ENCODE measurements at regions not wholly inside any gene's neighbourhood (a gene's known extent, or its start where the extent isn't known, plus 50 kb on each side); places are given as distances from the start of the nearest gene placed in this dataset.
"Not testable (repeated sequence)": the region's sequence is repeated elsewhere in the genome, so short reads cannot be mapped to it uniquely, and the experiment has no call there.

GRCh38 chr22:16730894-16731293 is 94.3 kb downstream of the XKR3 start:
- H3K4me1 Mint-ChIP-seq; H3K4me1 ChIP-seq (ENCODE audit: insufficient read depth, low read length); H3K27ac Mint-ChIP-seq; H3K4me3 Mint-ChIP-seq; CTCF ChIA-PET; H3K27me3 Mint-ChIP-seq; POLR2A ChIA-PET; H3K27ac ChIP-seq (ENCODE audit: low read depth, low read length); H3K9me3 ChIP-seq (ENCODE audit: low read length); H3K9me3 Mint-ChIP-seq; H3K4me3 ChIP-seq (ENCODE audit: low read length); H3K36me3 ChIP-seq (ENCODE audit: insufficient read depth, low read length); H3K27me3 ChIP-seq (ENCODE audit: insufficient read depth, low read length, poor library complexity, severe bottlenecking); DNase-seq; H3K36me3 Mint-ChIP-seq: not testable (repeated sequence)

GRCh38 chr22:16727491-16727890 is 97.7 kb downstream of the XKR3 start:
- H3K4me1 Mint-ChIP-seq; H3K27me3 ChIP-seq (ENCODE audit: insufficient read depth, low read length, poor library complexity, severe bottlenecking); H3K27ac Mint-ChIP-seq; POLR2A ChIA-PET; H3K36me3 Mint-ChIP-seq; H3K27me3 Mint-ChIP-seq; H3K9me3 Mint-ChIP-seq; H3K4me1 ChIP-seq (ENCODE audit: insufficient read depth, low read length); CTCF ChIA-PET; H3K9me3 ChIP-seq (ENCODE audit: low read length); H3K4me3 Mint-ChIP-seq; DNase-seq; H3K4me3 ChIP-seq (ENCODE audit: low read length); H3K36me3 ChIP-seq (ENCODE audit: insufficient read depth, low read length); H3K27ac ChIP-seq (ENCODE audit: low read depth, low read length): not testable (repeated sequence)

- DNase-seq; H3K27me3 Mint-ChIP-seq; POLR2A ChIA-PET; H3K36me3 ChIP-seq (ENCODE audit: insufficient read depth, low read length); H3K4me3 ChIP-seq (ENCODE audit: low read length); CTCF ChIA-PET; H3K4me3 Mint-ChIP-seq; H3K27ac ChIP-seq (ENCODE audit: low read depth, low read length); H3K9me3 ChIP-seq (ENCODE audit: low read length); H3K36me3 Mint-ChIP-seq; H3K4me1 Mint-ChIP-seq; H3K4me1 ChIP-seq (ENCODE audit: insufficient read depth, low read length); H3K9me3 Mint-ChIP-seq; H3K27ac Mint-ChIP-seq; H3K27me3 ChIP-seq (ENCODE audit: insufficient read depth, low read length, poor library complexity, severe bottlenecking): not testable (repeated sequence)
Observed at GRCh38 chr22:16723241-16723640, 102.0 kb downstream of the XKR3 start.

DNA sequence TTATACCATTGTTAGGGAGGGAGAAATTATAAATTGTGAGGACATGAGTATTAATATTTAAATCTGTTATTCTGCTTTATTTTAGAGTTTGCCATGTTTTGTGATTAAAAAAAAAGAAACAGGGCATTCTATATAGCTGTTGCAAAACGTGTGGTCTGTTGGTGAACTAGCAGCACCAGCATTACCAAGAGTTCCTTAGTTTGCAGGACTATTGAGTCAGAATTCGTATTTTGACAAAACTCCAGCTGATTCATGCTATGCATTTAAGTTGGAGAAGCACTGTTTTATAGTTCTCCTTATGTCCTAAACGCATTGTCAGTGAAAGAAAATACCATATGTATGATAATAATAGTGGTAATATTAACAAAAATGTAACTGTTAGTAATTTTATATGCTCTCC is 102.6 kb downstream of the XKR3 start:
- H3K4me3 ChIP-seq (ENCODE audit: low read length); H3K27me3 ChIP-seq (ENCODE audit: insufficient read depth, low read length, poor library complexity, severe bottlenecking); H3K4me1 ChIP-seq (ENCODE audit: insufficient read depth, low read length); H3K36me3 Mint-ChIP-seq; H3K27me3 Mint-ChIP-seq; H3K9me3 Mint-ChIP-seq; H3K27ac ChIP-seq (ENCODE audit: low read depth, low read length); CTCF ChIA-PET; H3K27ac Mint-ChIP-seq; DNase-seq; H3K36me3 ChIP-seq (ENCODE audit: insufficient read depth, low read length); H3K4me3 Mint-ChIP-seq; H3K9me3 ChIP-seq (ENCODE audit: low read length); POLR2A ChIA-PET; H3K4me1 Mint-ChIP-seq: not testable (repeated sequence)

DNA sequence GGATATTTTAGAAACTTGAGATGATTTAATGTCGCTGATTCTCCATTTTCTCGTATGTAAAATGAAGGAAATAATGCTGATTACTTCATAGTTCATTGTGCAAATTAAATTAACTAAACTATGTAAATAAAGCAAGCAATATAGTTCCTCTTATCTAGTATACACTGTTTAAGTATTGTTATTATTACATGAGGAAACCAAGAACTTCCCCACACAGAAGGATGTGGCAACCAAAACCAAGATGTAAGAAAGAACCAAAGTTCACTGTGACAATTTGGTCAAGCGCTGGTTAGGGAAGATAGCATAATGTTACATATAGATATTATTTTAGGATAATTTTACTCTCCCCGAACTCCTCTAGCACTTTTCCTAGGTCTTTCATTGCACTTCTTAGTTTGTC is 103.2 kb downstream of the XKR3 start:
- Mint-ChIP-seq H3K4me3 (no peak overlapping the region), H3K27me3 (peaks cover 0 to 4% of the 10 kb centered on the region in 2 donors), H3K27ac (no peak overlapping the region), H3K36me3 (no peaks in the 10 kb centered on the region), H3K4me1 (no peaks in the 10 kb centered on the region), H3K9me3 (peaks cover 0 to 3% (median 0%) of the 10 kb centered on the region in 5 donors)
- Histone ChIP-seq H3K4me1 (ENCODE audit: insufficient read depth, low read length) (no peaks in the 10 kb centered on the region), H3K36me3 (ENCODE audit: insufficient read depth, low read length) (no peaks in the 10 kb centered on the region), H3K27me3 (ENCODE audit: insufficient read depth, low read length, poor library complexity, severe bottlenecking) (no peaks in the 10 kb centered on the region), H3K9me3 (ENCODE audit: low read length) (no peaks in the 10 kb centered on the region), H3K4me3 (ENCODE audit: low read length) (no peak overlapping the region), H3K27ac (ENCODE audit: low read depth, low read length) (no peak overlapping the region)
- ChIA-PET POLR2A (no interaction called here), CTCF (no interaction called here)
- DNase-seq = no peak

- Histone ChIP-seq H3K4me1 (ENCODE audit: insufficient read depth, low read length) (no peaks in the 10 kb centered on the region), H3K9me3 (ENCODE audit: low read length) (no peaks in the 10 kb centered on the region), H3K36me3 (ENCODE audit: insufficient read depth, low read length) (no peaks in the 10 kb centered on the region), H3K27me3 (ENCODE audit: insufficient read depth, low read length, poor library complexity, severe bottlenecking) (no peaks in the 10 kb centered on the region), H3K4me3 (ENCODE audit: low read length) (no peak overlapping the region), H3K27ac (ENCODE audit: low read depth, low read length) (no peak overlapping the region)
- ChIA-PET POLR2A (no interaction called here), CTCF (no interaction called here)
- H3K27me3 Mint-ChIP-seq = peaks cover 0 to 4% of the 10 kb centered on the region in 2 donors
- H3K36me3 Mint-ChIP-seq = no peaks in the 10 kb centered on the region
- peaks cover 0 to 3% (median 0%) of the 10 kb centered on the region in 5 donors for H3K9me3 Mint-ChIP-seq
- H3K4me3 Mint-ChIP-seq = no peak overlapping the region
- H3K27ac Mint-ChIP-seq = no peak overlapping the region
- DNase-seq = peak in 1 of 5 donors; percentile 16
- no peaks in the 10 kb centered on the region for H3K4me1 Mint-ChIP-seq
Observed at GRCh38 chr22:16717699-16718558, 107.3 kb downstream of the XKR3 start.

- H3K27ac ChIP-seq (ENCODE audit: low read depth, low read length); H3K27ac Mint-ChIP-seq; H3K9me3 ChIP-seq (ENCODE audit: low read length); H3K27me3 ChIP-seq (ENCODE audit: insufficient read depth, low read length, poor library complexity, severe bottlenecking); DNase-seq; H3K4me3 Mint-ChIP-seq; H3K9me3 Mint-ChIP-seq; H3K4me3 ChIP-seq (ENCODE audit: low read length); H3K4me1 Mint-ChIP-seq; H3K27me3 Mint-ChIP-seq; H3K36me3 ChIP-seq (ENCODE audit: insufficient read depth, low read length); H3K36me3 Mint-ChIP-seq; CTCF ChIA-PET; H3K4me1 ChIP-seq (ENCODE audit: insufficient read depth, low read length); POLR2A ChIA-PET: not testable (repeated sequence)
Observed at GRCh38 chr22:16714568-16714967, 110.6 kb downstream of the XKR3 start.

DNA sequence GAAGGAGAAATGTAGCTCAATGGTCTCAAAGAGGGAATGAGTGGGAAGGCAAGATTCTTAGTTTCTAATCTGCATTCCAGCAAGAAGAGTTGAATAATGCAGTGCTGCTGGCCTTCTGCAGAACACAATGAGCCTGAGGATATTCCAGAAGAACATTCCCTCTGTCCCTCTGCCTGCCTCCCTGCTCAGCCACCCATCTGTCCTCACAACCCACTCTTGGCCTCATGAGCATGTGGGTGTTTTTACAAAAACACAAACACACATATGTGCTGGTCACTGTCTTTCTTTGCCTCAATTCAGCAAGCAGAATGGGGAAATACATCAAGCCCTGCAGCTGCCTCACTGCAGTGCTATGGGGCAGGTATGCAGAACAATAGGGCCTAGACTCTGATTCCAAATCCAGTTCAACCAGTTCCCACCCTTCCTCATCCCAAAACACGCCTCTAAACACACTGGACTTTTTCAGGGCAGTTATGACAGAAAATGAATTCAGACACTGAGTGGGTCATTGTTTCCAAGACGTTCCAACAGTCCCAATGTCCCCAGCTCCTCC is 109.8 kb upstream of the CCT8L2 start:
- POLR2A ChIA-PET; H3K4me1 Mint-ChIP-seq; H3K27ac Mint-ChIP-seq; H3K9me3 ChIP-seq (ENCODE audit: low read length); H3K4me3 ChIP-seq (ENCODE audit: low read length); H3K4me1 ChIP-seq (ENCODE audit: insufficient read depth, low read length); H3K36me3 ChIP-seq (ENCODE audit: insufficient read depth, low read length); H3K9me3 Mint-ChIP-seq; H3K27me3 ChIP-seq (ENCODE audit: insufficient read depth, low read length, poor library complexity, severe bottlenecking); H3K27me3 Mint-ChIP-seq; DNase-seq; H3K36me3 Mint-ChIP-seq; H3K4me3 Mint-ChIP-seq; CTCF ChIA-PET; H3K27ac ChIP-seq (ENCODE audit: low read depth, low read length): not testable (repeated sequence)

DNA sequence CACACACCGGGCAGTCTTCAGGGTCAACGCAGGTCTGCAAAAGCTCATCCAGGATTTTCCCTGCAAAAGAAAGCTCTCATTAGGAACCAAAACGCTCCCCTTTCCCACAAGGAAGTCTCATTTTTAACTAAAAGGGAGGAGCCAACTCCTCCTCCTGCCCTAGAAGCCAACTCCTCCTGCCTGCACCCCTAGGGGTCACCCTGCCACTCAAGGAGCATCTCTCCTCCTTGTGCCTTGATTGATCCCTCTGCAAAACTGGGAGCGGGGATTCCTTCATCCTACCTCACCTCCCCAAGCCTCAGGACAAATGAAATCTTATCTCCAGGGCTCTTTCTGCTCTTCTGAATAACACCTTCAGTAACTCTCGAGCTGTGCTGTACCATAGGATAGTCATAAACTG is 107.8 kb upstream of the CCT8L2 start:
- H3K4me1 Mint-ChIP-seq; H3K36me3 Mint-ChIP-seq; H3K4me3 Mint-ChIP-seq; H3K9me3 Mint-ChIP-seq; H3K9me3 ChIP-seq (ENCODE audit: low read length); H3K27me3 Mint-ChIP-seq; H3K36me3 ChIP-seq (ENCODE audit: insufficient read depth, low read length); H3K27ac Mint-ChIP-seq; CTCF ChIA-PET; POLR2A ChIA-PET; H3K4me3 ChIP-seq (ENCODE audit: low read length); H3K27ac ChIP-seq (ENCODE audit: low read depth, low read length); H3K27me3 ChIP-seq (ENCODE audit: insufficient read depth, low read length, poor library complexity, severe bottlenecking); H3K4me1 ChIP-seq (ENCODE audit: insufficient read depth, low read length); DNase-seq: not testable (repeated sequence)
